ENCODE measurements at regions not wholly inside any gene's neighbourhood (a gene's known extent, or its start where the extent isn't known, plus 50 kb on each side); places are given as distances from the start of the nearest gene placed in this dataset.

DNA sequence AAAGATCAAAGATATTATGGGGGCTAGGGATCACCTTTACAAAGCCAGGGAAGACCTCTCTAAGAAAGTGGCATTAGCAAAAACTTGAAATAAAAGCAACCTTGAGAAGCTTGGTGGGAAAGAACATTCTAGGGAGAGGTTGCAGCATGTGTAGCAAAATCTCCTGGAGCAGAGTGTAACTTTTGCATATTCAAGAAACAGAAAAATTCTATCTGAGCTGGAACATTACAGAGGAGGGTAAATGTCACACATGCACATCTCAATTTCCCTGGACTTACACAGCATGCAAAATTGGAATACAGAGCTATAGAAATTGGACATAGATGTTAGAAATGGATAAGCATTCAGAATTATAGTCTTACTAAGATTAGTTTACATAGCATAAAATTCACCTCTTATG, 510.0 kb downstream of the CETN3 start:
- peaks cover 0 to 2% (median 0%) of the 10 kb centered on the region in 3 donors for H3K9me3 ChIP-seq (ENCODE audit: control insufficient read depth in 2 of 3, insufficient read depth in 1 of 3, low read length in 3 of 3)
- DNase-seq = no peak
- H3K4me3 ChIP-seq (ENCODE audit: low read length in 3 of 3) = no peak overlapping the region
- no peaks in the 10 kb centered on the region for H3K4me1 ChIP-seq (ENCODE audit: control insufficient read depth in 2 of 3, insufficient read depth in 2 of 3, low read depth in 1 of 3, low read length in 3 of 3)
- no peak for FAIRE-seq
- TF ChIP-seq, protein P1, sequence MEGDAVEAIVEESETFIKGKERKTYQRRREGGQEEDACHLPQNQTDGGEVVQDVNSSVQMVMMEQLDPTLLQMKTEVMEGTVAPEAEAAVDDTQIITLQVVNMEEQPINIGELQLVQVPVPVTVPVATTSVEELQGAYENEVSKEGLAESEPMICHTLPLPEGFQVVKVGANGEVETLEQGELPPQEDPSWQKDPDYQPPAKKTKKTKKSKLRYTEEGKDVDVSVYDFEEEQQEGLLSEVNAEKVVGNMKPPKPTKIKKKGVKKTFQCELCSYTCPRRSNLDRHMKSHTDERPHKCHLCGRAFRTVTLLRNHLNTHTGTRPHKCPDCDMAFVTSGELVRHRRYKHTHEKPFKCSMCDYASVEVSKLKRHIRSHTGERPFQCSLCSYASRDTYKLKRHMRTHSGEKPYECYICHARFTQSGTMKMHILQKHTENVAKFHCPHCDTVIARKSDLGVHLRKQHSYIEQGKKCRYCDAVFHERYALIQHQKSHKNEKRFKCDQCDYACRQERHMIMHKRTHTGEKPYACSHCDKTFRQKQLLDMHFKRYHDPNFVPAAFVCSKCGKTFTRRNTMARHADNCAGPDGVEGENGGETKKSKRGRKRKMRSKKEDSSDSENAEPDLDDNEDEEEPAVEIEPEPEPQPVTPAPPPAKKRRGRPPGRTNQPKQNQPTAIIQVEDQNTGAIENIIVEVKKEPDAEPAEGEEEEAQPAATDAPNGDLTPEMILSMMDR (IDR thresholded peaks at IDR 0.05; ENCODE audit: borderline replicate concordance, extremely low read depth, insufficient read depth) = no peak
- H3K36me3 ChIP-seq (ENCODE audit: control insufficient read depth in 2 of 3, insufficient read depth in 3 of 3, low read length in 3 of 3) = no peaks in the 10 kb centered on the region
- intact Hi-C loops (cut with DNase I) = no loop called here
- H3K27ac ChIP-seq (ENCODE audit: low read depth in 2 of 2, low read length in 2 of 2) = no peak overlapping the region
- no peaks in the 10 kb centered on the region for H3K27me3 ChIP-seq (ENCODE audit: control insufficient read depth, insufficient read depth, low read length)
- no peak overlapping the region for H3K9ac ChIP-seq (ENCODE audit: low read length in 3 of 3)

DNA sequence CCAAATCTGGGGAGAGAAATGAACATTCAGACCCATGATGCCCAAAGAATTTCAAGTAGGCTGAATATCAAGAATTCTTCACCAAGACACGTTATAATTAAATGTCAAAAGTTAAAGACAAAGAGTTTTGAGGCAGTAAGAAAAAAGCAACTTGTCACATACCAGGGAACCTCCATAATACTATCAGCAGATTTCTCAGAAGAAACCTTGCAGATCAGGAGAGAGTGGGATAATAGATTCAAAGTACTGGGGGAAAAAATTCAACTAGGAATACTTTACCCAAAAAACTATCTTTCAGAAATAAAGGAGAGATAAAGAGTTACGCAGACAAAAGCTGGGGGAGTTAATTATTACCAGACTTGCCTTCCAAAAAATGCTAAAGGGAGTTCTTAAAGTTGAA, 516.0 kb downstream of the CETN3 start:
- no peaks in the 10 kb centered on the region for H3K4me1 ChIP-seq (ENCODE audit: control insufficient read depth in 2 of 3, insufficient read depth in 2 of 3, low read depth in 1 of 3, low read length in 3 of 3)
- H3K27ac ChIP-seq (ENCODE audit: low read depth in 2 of 2, low read length in 2 of 2) = no peak overlapping the region
- H3K27me3 ChIP-seq (ENCODE audit: control insufficient read depth, insufficient read depth, low read length) = no peaks in the 10 kb centered on the region
- H3K4me3 ChIP-seq (ENCODE audit: low read length in 3 of 3) = no peak overlapping the region
- TF ChIP-seq, protein P1 (IDR thresholded peaks at IDR 0.05; ENCODE audit: borderline replicate concordance, extremely low read depth, insufficient read depth) = no peak
- H3K36me3 ChIP-seq (ENCODE audit: control insufficient read depth in 2 of 3, insufficient read depth in 3 of 3, low read length in 3 of 3) = no peaks in the 10 kb centered on the region
- FAIRE-seq (no peak), DNase-seq (no peak)
- intact Hi-C loops (cut with DNase I) = no loop called here
- H3K9me3 ChIP-seq (ENCODE audit: control insufficient read depth in 2 of 3, insufficient read depth in 1 of 3, low read length in 3 of 3) = peaks cover 0 to 11% (median 2%) of the 10 kb centered on the region in 3 donors
- no peak overlapping the region for H3K9ac ChIP-seq (ENCODE audit: low read length in 3 of 3)

DNA sequence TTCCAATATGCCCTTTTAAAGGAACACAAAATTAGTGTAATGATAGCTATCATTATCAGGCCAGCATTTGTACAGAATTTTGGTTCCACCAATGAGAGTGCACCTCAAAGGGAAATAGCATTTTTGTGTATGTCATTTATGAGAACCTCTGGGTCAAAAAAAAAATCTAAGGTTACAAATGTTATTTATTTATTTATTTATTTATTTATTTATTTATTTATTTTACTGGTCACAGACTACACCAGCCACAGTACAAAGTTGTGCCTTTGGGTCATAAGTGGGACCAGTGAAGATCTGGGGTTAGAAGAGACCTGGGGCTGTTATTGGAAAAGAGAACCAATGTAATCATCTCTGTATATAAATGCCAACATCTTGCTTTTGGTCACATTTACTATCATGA, 523.9 kb downstream of the CETN3 start:
- Histone ChIP-seq H3K9ac (ENCODE audit: low read length in 3 of 3) (no peak overlapping the region), H3K27ac (ENCODE audit: low read depth in 2 of 2, low read length in 2 of 2) (no peak overlapping the region), H3K9me3 (ENCODE audit: control insufficient read depth in 2 of 3, insufficient read depth in 1 of 3, low read length in 3 of 3) (no peaks in the 10 kb centered on the region), H3K36me3 (ENCODE audit: control insufficient read depth in 2 of 3, insufficient read depth in 3 of 3, low read length in 3 of 3) (no peaks in the 10 kb centered on the region), H3K27me3 (ENCODE audit: control insufficient read depth, insufficient read depth, low read length) (no peaks in the 10 kb centered on the region), H3K4me1 (ENCODE audit: control insufficient read depth in 2 of 3, insufficient read depth in 2 of 3, low read depth in 1 of 3, low read length in 3 of 3) (no peaks in the 10 kb centered on the region), H3K4me3 (ENCODE audit: low read length in 3 of 3) (no peak overlapping the region)
- TF ChIP-seq, protein P1 (IDR thresholded peaks at IDR 0.05; ENCODE audit: borderline replicate concordance, extremely low read depth, insufficient read depth) = no peak
- DNase-seq (no peak), FAIRE-seq (no peak)
- intact Hi-C loops (cut with DNase I) = no loop called here

DNA sequence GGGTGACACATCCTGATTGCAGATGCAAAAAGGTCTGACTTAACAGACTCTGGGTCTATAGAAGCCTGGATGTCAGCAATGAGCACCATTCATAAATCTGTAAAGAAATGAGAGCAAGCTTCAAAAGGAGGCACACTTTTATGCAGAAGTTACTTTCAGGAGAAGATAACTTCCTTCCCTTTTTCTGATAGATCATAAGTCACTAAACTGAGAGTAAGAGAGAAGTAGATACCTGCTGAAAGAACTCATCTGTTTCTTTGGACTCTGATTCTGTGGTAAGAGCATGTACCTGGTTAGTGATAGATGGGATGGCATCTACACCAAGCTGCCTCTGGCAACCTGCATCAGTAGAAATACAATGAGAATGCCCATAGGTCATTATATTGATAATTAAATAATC, 525.6 kb downstream of the CETN3 start:
- H3K27ac ChIP-seq (ENCODE audit: low read depth in 2 of 2, low read length in 2 of 2) = no peak overlapping the region
- H3K4me3 ChIP-seq (ENCODE audit: low read length in 3 of 3) = no peak overlapping the region
- H3K9ac ChIP-seq (ENCODE audit: low read length in 3 of 3) = no peak overlapping the region
- H3K9me3 ChIP-seq (ENCODE audit: control insufficient read depth in 2 of 3, insufficient read depth in 1 of 3, low read length in 3 of 3) = no peaks in the 10 kb centered on the region
- FAIRE-seq = no peak
- no peaks in the 10 kb centered on the region for H3K4me1 ChIP-seq (ENCODE audit: control insufficient read depth in 2 of 3, insufficient read depth in 2 of 3, low read depth in 1 of 3, low read length in 3 of 3)
- DNase-seq = no peak
- TF ChIP-seq, protein P1 (IDR thresholded peaks at IDR 0.05; ENCODE audit: borderline replicate concordance, extremely low read depth, insufficient read depth) = no peak
- intact Hi-C loops (cut with DNase I) = no loop called here
- H3K27me3 ChIP-seq (ENCODE audit: control insufficient read depth, insufficient read depth, low read length) = no peaks in the 10 kb centered on the region
- H3K36me3 ChIP-seq (ENCODE audit: control insufficient read depth in 2 of 3, insufficient read depth in 3 of 3, low read length in 3 of 3) = no peaks in the 10 kb centered on the region
